A172 (cell line): ENCODE measurements at regions not wholly inside any gene's neighbourhood (a gene's known extent, or its start where the extent isn't known, plus 50 kb on each side); places are given as distances from the start of the nearest gene placed in this dataset.

Source experiments
- DNase-seq: peaks from one replicate; pipeline ENCODE4 v3.0.0-alpha.2; 2015; ENCODE audit warnings: low spot score

GRCh38 chr14:54209511-54210250 is 187.1 kb upstream of the CDKN3 start:
- DNase-seq = no peak

GRCh38 chr14:54211551-54212308 is 185.1 kb upstream of the CDKN3 start:
- peak; percentile 71 for DNase-seq

GRCh38 chr14:54213536-54213935 is 183.3 kb upstream of the CDKN3 start:
- DNase-seq = no peak

GRCh38 chr14:54216827-54217226 is 180.0 kb upstream of the CDKN3 start:
- no peak for DNase-seq

- DNase-seq = no peak
Observed at GRCh38 chr14:54219261-54220070, 177.3 kb upstream of the CDKN3 start.

- no peak for DNase-seq
Observed at GRCh38 chr14:54220071-54220703, 176.6 kb upstream of the CDKN3 start.

- no peak for DNase-seq
Observed at GRCh38 chr14:54220704-54221431, 175.9 kb upstream of the CDKN3 start.

- DNase-seq = no peak
Observed at GRCh38 chr14:54221432-54221803, 175.4 kb upstream of the CDKN3 start.

GRCh38 chr14:54221971-54222370 is 174.8 kb upstream of the CDKN3 start:
- no peak for DNase-seq

- no peak for DNase-seq
Observed at GRCh38 chr14:54223831-54224402, 172.9 kb upstream of the CDKN3 start.

GRCh38 chr14:54225457-54226060 is 171.2 kb upstream of the CDKN3 start:
- no peak for DNase-seq

GRCh38 chr14:54226103-54226502 is 170.7 kb upstream of the CDKN3 start:
- no peak for DNase-seq

GRCh38 chr14:54226558-54226957 is 170.2 kb upstream of the CDKN3 start:
- DNase-seq = no peak

GRCh38 chr14:54229136-54229535 is 167.7 kb upstream of the CDKN3 start:
- no peak for DNase-seq

GRCh38 chr14:54230645-54231044 is 166.2 kb upstream of the CDKN3 start:
- no peak for DNase-seq

GRCh38 chr14:54232735-54233134 is 164.1 kb upstream of the CDKN3 start:
- DNase-seq = no peak

GRCh38 chr14:54241517-54241916 is 155.3 kb upstream of the CDKN3 start:
- DNase-seq = no peak

- peak; percentile 15 for DNase-seq
Observed at GRCh38 chr14:54251356-54251755, 145.5 kb upstream of the CDKN3 start.

GRCh38 chr14:54252072-54252730 is 144.6 kb upstream of the CDKN3 start:
- DNase-seq = peak; percentile 88
